GM19463 (cell line): ENCODE measurements at regions not wholly inside any gene's neighbourhood (a gene's known extent, or its start where the extent isn't known, plus 50 kb on each side); places are given as distances from the start of the nearest gene placed in this dataset.
"Not testable (repeated sequence)": the region's sequence is repeated elsewhere in the genome, so short reads cannot be mapped to it uniquely, and the experiment has no call there.

ENCODE experiments used
- ATAC-seq: cut with Tn5 transposase; IDR thresholded peaks from one replicate; pipeline ENCODE4 v1.9.1; 2021; ENCODE audit warnings: mild to moderate bottlenecking, moderate library complexity; ENCODE audit not compliant: unreplicated experiment

DNA sequence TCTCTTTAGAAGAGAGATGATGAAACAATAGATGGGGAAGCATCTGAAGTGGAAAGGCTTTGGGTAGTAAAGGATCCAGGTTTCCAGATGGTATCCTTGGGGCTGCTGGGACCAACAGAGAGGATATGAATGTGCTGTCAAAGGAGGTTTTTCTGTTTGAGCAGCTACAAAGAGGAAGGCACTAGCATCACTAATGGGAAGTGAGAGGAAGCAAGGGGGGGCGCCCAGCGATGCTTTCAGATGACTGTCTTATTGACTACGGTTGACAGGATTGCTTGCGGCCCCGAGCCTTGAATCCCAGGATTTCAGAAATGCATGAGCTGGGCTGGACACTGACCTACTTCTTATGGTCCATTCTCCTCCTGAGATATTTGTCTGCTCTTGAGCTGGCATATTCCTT lies 103.8 kb upstream of the GALNT15 start:
- no peak for ATAC-seq

DNA sequence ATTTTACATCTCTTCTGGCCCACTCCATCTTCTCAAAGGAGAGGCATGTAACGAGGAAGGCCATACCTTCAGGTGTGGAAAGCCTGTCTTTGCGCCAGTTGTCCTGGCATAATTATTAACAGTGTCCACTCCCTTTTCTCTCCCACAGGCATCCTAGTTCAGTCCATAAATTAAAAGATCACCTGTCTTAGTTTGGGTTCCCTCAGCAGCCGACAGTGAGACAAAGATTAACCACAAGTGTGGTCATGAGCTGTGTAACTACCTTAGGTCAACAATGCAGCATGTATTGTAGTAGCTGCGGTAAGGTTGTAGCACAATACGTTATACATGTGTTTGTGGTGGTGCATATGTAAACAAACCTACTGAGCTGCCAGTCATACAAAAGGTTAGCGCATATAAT lies 103.3 kb upstream of the GALNT15 start:
- no peak for ATAC-seq

DNA sequence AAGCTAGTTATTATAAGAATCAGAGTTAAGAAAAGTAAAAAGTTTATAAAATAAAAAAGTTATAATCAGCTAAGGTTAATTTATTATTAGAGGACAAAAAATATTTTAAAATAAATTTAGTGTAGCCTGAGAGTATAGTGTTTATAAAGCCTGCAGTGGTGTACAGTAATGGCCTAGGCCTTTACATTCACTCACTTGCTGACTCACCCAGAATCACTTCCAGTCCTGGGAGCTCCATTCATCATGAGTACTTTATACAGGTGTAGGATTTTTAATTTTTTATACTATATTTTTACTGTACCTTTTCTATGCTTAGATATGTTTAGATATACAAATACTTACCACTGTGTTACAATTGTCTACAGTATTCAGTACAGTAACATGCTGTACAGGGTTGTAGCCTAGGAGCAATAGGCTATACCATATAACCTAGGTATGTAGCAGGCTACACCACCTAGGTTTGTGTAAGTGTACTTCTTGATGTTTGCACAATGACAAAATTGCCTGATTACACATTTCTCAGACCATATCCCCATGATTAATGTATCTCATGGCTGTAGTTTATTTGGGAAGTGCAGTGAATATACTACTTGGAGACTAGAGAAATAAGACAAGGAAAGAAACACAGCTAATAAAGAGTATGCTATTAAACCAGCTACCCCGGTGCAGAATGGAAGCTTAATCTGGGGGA lies 101.9 kb upstream of the GALNT15 start:
- ATAC-seq, result no peak

DNA sequence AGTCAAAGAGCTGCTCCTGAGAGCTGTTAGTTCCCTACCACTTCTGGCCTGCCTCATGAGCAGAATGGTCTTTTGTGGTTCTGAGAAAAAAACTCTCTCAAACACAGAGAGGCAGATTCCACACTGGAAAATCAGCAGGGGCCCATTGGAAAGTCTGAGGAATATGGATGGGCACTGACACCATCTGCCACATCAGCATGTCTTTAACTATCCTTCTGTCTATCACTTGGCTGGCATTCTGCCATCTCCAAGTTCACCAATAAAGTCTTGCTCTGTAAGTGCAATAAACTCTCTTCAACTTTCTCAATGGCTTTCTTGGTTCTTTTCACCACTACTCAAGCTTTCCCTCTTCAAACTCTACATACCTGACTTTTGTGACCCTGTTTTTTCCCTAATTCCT lies 101.3 kb upstream of the GALNT15 start:
- no peak for ATAC-seq

DNA sequence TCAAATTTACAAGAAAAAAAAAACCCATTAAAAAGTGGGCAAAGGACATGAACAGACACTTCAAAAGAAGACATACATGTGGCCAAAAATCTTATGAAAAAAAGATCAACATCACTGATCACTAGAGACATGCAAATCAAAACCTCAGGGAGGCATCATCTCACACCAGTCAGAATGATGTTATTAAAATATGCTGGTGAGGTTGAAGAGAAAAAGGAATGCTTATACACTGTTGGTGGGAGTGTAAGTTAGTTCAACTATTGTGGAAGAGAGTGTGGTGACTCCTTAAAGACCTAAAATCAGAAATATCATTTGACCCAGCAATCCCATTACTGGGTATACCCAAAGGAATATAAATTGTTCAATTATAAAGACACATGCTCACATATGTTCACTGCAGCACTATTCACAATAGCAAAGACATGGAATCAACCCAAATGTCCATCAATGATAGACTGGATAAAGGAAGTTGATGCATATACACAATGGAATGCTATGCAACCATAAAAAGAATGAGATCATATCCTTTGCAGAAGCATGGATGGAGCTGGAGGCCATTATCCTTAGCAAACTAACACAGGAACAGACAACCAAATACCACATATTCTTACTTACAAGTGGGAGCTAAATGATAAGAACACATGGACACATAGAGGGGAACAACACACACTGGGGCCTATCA lies 100.3 kb upstream of the GALNT15 start:
- ATAC-seq, result not testable (repeated sequence)

DNA sequence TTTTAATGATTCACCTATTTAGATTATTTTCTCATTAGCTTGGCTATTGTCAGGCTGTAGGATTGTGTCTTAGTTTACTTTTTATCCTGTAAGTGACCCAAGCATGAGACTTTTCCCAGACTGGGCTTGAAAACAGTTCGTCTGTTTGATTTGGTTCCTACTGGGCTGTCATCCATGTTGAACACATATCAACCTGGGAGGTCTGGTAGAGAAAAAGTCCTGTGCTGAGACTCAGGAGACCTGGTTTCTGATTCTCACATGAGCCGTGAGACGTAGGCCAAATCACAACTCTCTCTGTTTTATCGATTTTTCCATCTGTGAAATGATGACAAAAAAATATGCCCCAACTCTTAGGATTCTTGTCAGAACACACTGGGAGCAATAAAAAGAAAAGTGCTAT lies 98.8 kb upstream of the GALNT15 start:
- no peak for ATAC-seq

DNA sequence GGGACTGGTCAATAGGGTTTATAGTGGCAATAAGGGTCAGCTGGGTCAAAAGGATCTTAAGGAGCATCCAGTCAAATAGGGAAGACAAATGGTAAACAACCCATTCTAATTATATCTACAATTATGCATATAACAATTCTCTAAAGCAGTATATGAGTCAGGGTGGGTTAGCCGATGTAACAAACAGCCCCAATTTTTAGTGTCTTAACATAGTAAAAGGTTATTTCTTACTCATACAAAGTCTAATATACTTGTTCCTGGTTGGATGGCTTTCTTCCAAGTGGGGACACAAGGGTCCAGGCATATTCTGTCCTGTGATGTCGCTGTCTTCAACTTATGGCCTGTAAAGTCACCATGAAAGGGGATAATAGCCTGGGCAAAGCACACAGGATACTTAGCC lies 97.9 kb upstream of the GALNT15 start:
- no peak for ATAC-seq

DNA sequence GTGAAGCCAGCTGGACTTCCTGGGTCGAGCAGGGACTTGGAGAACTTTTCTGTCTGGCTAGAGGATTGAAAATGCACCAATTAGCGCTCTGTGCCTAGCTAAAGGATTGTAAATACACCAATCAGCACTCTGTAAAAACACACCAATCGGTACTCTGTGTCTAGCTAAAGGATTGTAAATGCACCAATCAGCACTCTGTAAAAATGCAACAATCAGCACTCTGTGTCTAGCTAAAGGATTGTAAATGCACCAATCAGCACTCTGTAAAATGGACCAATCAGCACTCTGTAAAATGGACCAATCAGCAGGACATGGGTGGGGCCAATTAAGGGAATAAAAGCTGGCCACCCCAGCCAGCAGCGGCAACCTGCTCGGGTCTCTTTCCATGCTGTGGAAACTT lies 97.3 kb upstream of the GALNT15 start:
- ATAC-seq, result not testable (repeated sequence)

DNA sequence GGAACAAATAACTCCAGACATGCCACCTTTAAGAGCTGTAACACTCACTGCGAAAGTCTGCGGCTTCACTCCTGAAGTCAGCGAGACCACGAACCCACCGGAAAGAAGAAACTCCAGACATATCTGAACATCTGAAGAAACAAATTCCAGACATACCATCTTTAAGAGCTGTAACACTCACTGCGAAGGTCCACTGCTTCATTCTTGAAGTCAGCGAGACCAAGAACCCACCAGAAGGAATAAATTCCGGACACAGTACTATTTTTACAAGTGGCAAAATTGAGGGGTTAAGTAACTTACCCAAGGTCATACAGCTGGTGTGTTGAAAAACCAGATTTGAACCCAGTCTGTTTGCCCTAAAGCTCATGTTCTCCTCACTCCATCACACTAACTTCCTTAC lies 96.8 kb upstream of the GALNT15 start:
- not testable (repeated sequence) for ATAC-seq

DNA sequence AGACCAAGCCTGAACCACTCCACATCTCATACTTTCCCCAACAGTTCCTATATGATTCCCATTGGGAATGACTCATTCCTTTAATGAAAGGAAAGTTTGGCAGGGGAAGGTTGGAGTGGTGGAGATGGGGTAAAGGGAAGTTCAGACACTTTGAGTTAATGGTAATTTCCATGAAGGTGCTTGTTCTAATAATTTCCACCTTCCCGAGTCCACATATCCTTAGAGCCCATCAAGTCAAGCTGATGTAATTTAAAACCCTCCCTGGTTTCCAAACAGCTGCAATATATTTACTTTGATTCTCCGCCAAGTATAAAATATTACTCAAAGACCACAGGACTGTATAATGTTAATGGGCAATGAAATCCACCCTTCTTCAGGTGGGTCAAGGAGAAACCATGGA lies 95.0 kb upstream of the GALNT15 start:
- no peak for ATAC-seq

DNA sequence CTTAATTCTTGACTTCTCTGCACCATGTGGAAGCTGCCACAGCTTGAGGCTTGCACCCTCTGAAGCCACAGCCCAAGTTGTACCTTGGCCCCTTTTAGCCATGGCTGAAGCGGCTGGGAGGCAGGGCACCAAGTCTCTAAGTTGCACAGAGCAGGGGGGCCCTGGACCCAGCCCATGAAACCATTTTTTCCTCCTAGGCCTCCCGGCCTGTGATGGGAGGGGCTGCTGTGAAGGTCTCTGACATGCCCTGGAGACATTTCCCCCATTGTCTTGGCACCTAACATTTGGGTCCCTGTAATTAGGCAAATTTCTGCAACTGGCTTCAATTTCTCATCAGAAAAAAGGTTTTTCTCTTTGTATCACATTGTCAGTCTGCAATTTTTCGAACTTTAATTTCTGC lies 92.8 kb upstream of the GALNT15 start:
- no peak for ATAC-seq

DNA sequence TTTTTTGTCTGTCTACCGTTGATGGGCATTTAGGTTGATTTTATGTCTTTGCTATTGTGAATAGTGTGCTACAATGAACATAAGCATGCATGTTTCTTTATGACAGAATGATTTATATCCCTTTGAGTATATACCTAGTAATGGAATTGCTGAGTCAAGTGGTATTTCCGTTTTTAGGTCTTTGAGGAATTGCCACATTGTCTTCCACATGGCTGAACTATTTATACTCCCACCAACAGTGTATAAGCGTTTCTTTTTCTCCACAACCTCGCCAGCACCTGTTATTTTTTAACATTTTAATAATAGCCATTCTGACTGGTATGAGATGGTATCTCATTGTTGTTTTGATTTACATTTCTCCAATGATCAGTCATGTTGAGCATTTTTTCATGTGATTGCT lies 89.6 kb upstream of the GALNT15 start:
- no peak for ATAC-seq

DNA sequence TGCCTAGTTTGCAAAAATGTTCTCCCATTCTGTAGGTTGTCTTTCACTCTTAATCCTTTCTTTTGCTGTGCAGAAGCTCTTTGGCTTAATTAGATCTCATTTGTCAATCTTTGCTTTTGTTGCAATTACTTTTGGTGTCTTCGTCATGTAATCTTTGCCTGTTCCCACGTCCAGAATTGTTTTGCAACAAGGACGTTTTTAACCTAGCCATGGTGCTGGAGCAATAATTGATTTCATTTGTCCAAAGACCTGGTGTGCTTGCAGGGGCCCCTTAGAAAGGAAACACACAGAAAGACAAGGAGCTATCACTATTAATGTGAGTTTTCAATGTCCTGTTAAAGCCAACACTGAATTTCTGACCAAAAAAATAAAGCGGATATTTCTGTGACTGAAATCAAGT lies 89.1 kb upstream of the GALNT15 start:
- ATAC-seq, result no peak

DNA sequence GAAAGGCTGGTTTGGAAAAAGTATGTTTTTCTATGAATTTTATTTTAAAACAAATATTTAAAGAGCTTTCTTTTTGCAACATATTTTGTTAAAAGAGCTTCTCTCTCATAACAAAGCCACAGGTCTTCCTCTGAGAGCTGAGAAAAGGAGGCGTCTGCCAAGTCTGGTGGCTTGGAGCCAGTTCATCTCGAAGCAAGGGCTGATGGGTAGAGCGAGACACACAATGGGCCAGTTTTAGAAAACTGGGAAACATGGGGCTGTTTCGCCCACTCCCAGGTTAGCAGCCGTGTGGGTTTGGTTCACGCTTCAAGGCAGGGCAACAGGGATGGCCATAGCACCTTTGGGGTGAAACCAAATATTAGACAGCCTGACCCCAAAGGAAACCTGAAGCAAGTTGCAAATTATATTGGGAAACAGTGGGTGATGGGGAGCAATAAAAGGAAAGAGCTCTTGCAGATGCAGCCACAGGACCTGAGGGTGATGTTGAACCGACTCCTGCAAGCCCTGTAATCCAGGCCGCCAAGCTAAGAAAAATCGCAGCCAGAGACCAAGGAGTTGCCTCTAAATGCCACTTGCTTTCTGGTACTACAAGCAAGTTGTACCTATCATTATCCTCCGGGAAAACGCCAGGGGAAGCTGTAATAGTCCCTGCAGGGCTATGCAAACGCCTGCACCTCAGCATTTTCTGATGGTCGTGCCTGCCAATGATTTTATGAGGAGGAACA lies 88.4 kb upstream of the GALNT15 start:
- ATAC-seq, result no peak

DNA sequence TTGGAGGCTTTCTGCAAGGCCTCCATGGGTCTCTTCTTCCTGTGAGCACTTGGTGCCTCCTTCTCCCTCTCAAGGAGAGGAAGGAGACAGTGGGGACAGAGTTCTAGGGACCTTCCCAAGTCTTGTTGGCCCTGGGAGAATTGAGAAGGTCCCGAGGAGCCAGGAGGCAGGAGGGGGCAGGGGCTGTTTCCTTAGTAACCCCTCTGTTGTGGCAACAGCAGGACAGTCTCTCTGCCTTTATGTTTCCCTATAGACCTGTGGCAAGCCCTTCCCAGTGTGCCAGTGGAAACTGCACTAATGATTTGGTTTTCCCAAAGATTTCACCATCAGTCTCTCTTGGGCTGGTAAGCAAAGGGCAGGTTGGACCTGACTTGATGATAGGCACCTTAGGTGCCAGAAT lies 87.8 kb upstream of the GALNT15 start:
- no peak for ATAC-seq

DNA sequence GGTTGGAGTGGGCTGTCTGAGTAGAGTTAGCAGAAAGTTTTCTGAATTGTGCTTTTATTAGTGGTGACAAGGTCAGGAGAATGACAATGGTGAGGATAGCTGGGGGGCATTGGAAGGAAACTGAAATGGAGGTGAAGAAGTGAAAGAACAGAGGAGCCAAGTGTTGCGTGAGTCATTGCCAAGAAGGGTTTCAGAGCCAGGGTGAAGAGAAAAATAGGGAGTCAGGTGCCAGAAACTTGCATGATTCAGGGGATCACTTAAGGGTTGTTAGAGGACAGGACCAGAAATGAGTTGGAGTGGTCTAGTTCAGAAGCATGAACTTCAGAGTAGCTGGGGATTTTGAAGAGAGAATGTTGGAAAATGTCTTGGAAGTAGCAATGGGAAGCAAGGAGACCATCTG lies 86.0 kb upstream of the GALNT15 start:
- ATAC-seq, result no peak

DNA sequence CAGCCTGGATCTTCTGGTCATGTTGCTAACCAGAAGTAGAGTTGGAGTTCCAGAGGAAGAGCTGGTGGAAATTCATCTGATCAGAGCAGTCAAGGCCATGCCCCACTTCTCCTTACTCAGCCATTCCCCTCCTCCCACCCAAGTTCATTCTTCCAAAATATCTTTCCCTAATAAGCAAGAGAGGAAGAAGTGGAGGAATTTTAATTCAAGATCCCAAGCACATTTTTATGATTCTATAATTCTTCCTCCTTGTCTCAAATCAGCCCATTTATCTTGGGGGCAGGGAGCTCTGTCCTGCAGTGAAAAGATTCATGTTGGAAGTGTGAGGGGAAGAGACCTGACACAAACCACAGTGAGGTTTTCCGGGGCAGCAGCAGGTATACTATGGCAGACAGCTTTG lies 85.0 kb upstream of the GALNT15 start:
- ATAC-seq, result no peak

DNA sequence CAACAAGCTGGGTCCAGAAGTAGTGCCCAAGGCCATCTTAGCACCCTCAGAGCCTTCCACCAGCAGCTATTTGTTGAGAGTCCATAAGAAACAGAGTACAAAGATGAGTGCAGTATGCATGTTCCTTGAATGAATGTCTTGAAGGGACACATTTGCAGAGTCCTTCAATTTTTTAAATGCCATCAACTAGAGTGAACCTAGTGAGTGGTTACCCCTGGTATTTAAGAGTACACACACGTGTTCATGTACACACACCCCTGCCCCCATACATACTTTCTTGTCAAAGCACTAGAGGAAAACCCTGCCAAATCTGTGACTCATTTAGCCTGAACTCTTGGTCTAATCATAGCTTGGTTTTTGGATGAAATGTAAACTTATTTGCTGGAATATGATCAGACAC lies 84.5 kb upstream of the GALNT15 start:
- no peak for ATAC-seq

DNA sequence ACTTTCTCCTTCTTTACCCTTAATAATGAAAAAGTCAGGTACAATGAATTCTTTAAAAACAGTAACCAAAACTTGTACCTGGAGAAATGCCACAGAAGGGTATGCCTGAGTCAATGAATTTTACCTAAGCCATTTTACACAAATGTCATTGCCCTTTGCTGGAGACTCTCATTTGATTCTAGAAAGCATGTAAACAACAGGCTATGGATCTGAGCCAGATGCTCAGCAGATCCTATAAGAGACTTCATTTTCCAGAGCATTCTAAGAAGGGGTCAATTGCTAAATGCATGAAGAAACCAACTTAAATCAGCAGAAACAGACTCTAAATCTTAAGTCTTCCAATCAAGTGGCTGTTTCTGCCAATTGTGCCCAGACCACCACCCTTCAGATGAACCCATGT lies 83.8 kb upstream of the GALNT15 start:
- ATAC-seq, result no peak

DNA sequence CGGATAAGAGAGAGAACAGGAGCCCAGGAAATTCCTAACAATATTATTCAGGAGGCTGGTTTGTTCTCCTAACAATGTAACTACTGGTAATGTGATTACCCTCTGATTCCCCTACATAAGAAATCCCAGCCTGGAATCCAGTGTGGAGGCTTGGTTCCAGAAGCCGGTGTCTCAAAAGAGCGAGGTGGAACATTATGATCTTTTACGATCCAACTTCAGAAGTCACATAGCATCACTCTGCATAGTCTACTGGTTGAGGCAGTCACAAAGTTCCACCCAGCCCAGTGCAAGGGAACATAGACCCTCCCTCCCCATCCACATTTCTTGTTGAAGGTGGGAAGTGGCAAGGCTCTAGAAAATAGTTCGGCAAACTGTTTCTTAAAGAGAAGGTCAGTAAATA lies 81.6 kb upstream of the GALNT15 start:
- ATAC-seq, result no peak

DNA sequence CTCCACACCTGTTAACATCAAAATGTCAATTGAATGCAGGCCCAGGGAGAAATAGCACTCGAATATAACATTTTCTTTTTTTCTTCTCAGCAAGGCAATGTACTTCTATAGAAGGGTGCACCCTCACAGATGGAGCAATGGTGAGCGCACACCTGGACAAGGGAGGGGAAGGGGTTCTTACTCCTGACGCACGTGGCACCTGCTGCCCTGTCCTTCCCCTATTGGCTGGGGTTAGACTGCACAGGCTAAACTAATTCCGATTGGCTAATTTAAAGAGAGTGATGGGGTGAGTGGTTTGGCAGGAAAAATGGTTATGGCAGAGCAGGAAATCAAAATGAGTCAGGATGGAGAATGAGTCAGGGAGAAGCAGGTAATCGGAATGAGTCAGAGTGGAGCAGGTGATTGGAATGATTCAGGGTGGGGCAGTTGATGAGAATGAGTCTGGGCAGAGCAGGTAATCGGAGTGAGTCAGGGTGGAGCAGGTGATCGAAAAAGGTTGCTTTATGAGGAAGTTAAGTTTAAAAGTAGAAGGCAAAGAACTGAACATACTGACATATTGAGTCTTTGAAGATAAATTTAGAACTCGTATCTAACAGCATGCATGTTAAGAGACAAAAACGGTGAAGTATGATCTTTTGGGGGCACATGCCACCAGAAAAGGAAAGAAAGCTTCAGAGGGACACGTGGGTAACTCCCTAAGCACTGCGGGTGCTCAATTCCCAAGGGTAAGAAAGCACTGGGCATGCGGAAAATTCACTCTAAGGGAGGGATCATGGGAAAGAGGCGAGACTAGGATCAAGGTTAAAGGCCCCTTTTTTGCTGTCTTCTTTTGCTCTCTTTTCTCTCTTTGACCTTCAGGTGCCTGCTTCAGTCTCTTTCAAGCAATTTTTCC lies 72.9 kb upstream of the GALNT15 start:
- no peak for ATAC-seq
